PFSK-1 (cell line): ENCODE measurements at regions not wholly inside any gene's neighbourhood (a gene's known extent, or its start where the extent isn't known, plus 50 kb on each side); places are given as distances from the start of the nearest gene placed in this dataset.

Experiments used
- FOXP2 ChIP-seq: optimal IDR thresholded peaks from 2 replicates; pipeline ENCODE3; 2011; ENCODE audit warnings: borderline replicate concordance, control low read depth, inconsistent platforms; ENCODE audit not compliant: insufficient read depth; ENCODE audit errors: extremely low read length, extremely low read depth
- POLR2AphosphoS5 ChIP-seq: IDR thresholded peaks from 2 replicates; pipeline ENCODE4 v1.6.1; 2012; ENCODE audit warnings: low read depth, mild to moderate bottlenecking, control low read depth, low read length, moderate library complexity
- SIN3A ChIP-seq: IDR thresholded peaks from 2 replicates; pipeline ENCODE4 v1.6.1; 2012; ENCODE audit warnings: mild to moderate bottlenecking, low read length, moderate library complexity, borderline replicate concordance; ENCODE audit not compliant: insufficient read depth
- TAF1 ChIP-seq: IDR thresholded peaks from 2 replicates; pipeline ENCODE4 v1.6.1; 2012; ENCODE audit warnings: low read length, control low read depth, borderline replicate concordance; ENCODE audit not compliant: insufficient read depth
- TF ChIP-seq, protein P1 (sequence below), 2 experiments: IDR thresholded peaks; 2 replicates each; pipeline versions ENCODE4 v1.6.1 to v1.8.0; 2011 to 2012; ENCODE audit warnings: low read depth in 2 of 2, low read length in 2 of 2, control low read depth in 1 of 2, inconsistent platforms in 1 of 2, mild to moderate bottlenecking in 1 of 2, moderate library complexity in 1 of 2; ENCODE audit not compliant: insufficient read depth in 1 of 2

DNA sequence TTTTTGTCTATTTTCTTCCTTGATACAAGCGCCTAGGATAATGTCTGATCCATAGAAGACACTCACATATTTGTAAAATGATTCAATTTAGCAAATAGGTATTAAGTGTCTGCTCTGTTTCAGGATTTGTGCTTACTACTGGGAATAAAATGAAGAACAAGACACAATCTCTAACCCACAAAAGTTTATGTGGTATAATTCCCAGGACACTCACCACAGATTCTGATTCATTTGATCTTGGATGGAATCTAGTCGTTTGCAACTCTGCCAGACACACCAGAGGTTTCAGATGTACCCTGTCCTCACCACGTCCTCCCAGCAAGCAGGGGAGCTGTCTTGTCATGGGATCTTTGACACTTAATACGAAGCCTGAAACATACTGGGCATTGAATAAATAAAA lies 208.3 kb downstream of the LRIG3 start:
- TF ChIP-seq TAF1 = no peak
- no peak for TF ChIP-seq SIN3A
- no peak for TF ChIP-seq POLR2AphosphoS5
- TF ChIP-seq, protein P1, sequence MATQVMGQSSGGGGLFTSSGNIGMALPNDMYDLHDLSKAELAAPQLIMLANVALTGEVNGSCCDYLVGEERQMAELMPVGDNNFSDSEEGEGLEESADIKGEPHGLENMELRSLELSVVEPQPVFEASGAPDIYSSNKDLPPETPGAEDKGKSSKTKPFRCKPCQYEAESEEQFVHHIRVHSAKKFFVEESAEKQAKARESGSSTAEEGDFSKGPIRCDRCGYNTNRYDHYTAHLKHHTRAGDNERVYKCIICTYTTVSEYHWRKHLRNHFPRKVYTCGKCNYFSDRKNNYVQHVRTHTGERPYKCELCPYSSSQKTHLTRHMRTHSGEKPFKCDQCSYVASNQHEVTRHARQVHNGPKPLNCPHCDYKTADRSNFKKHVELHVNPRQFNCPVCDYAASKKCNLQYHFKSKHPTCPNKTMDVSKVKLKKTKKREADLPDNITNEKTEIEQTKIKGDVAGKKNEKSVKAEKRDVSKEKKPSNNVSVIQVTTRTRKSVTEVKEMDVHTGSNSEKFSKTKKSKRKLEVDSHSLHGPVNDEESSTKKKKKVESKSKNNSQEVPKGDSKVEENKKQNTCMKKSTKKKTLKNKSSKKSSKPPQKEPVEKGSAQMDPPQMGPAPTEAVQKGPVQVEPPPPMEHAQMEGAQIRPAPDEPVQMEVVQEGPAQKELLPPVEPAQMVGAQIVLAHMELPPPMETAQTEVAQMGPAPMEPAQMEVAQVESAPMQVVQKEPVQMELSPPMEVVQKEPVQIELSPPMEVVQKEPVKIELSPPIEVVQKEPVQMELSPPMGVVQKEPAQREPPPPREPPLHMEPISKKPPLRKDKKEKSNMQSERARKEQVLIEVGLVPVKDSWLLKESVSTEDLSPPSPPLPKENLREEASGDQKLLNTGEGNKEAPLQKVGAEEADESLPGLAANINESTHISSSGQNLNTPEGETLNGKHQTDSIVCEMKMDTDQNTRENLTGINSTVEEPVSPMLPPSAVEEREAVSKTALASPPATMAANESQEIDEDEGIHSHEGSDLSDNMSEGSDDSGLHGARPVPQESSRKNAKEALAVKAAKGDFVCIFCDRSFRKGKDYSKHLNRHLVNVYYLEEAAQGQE (IDR thresholded peaks at IDR 0.05; ENCODE audit: insufficient read depth in 1 of 2, low read depth in 2 of 2, low read length in 2 of 2) = no peak
- TF ChIP-seq FOXP2 = no peak
